ENCODE measurements at regions not wholly inside any gene's neighbourhood (a gene's known extent, or its start where the extent isn't known, plus 50 kb on each side); places are given as distances from the start of the nearest gene placed in this dataset.

DNA sequence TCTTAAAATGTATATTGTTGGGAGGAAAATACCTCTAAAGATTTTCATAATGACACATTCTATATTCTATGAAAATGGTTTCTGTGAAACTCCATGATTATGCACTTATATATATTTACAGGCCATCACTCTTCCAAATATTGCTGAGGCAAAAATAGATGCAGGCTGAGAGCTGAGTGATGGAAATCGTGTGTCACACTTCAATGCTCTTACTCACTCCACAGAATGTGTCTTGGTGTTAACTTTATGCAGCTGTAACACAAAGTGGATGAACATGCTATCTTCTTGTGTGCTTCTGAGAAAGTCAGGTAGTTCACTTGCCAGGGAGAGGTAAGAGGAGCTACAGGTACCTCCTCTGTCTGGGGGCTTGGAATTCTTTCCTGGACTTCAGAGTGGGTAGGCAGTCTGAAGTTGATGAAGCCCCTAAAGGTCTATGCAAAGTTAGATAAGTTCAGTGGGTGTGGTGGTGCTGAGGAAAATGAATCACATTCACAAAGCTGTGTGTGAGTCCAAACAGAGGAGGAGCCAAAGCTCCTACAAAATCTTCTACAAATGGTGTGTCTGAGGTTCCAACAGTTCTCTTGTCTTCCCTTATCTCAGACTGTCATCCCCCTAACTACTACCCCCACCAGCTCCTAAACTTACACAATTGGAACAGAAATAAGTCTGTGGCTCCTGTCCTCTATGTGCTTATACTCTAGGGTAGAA, 74.2 kb upstream of the ST6GAL2 start:
- Mint-ChIP-seq H3K27me3 (ENCODE audit: insufficient read depth, unreplicated experiment) (peaks cover 6% of the 10 kb centered on the region), H3K4me1 (ENCODE audit: low read depth, unreplicated experiment) (no peaks in the 10 kb centered on the region), H3K9me3 (ENCODE audit: unreplicated experiment) (no peaks in the 10 kb centered on the region), H3K36me3 (ENCODE audit: insufficient read depth, unreplicated experiment) (no peaks in the 10 kb centered on the region), H3K4me3 (ENCODE audit: unreplicated experiment) (no peak overlapping the region), H3K27ac (ENCODE audit: unreplicated experiment) (no peak overlapping the region)
- POLR2A ChIA-PET: no interaction called here
- no peak for TF ChIP-seq CTCF (IDR thresholded peaks at IDR 0.05; ENCODE audit: insufficient read depth in 1 of 2, low read depth in 1 of 2, low read length in 1 of 2, severe bottlenecking in 1 of 2, unreplicated experiment in 1 of 2)
- no TSS peak for BruUV-seq (replicated peaks)
- Histone ChIP-seq H3K9me3 (no peaks in the 10 kb centered on the region), H3K36me3 (ENCODE audit: control insufficient read depth, insufficient read depth, low read length) (no peaks in the 10 kb centered on the region), H3K4me1 (no peaks in the 10 kb centered on the region), H3K4me3 (ENCODE audit: low read depth, low read length) (no peak overlapping the region), H3K27me3 (replicated peaks; ENCODE audit: control insufficient read depth, insufficient read depth, low read length) (no peaks in the 10 kb centered on the region)
- intact Hi-C loops (cut with micrococcal nuclease; ENCODE audit: unreplicated experiment): no loop called here
- DNase-seq: no peak
- CTCF ChIA-PET: no interaction called here

DNA sequence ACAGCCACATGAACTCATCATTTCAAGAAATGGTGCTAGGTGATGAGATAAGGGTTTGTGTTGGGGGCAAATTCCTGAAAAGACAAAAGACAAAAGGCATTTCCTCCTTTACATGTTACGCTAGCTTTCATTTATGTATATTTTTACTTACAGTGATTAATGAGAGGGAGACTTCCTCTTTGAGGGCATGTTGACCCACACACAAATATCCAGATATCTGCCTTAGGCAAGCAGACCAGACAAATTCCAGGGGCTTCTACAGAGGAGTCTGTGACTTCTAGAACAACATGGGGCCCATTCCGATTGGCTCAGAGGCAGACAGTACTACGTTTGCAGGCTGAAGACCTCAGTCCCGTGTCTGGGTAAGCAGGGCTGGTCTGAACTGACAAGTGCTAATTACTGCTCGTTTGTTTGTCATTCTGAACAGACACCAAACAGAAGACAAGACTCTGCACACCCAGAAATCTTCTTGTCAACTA, 74.8 kb upstream of the ST6GAL2 start:
- no peak for TF ChIP-seq CTCF (IDR thresholded peaks at IDR 0.05; ENCODE audit: insufficient read depth in 1 of 2, low read depth in 1 of 2, low read length in 1 of 2, severe bottlenecking in 1 of 2, unreplicated experiment in 1 of 2)
- H3K36me3 ChIP-seq (ENCODE audit: control insufficient read depth, insufficient read depth, low read length): no peaks in the 10 kb centered on the region
- no peaks in the 10 kb centered on the region for H3K4me1 ChIP-seq
- no peak overlapping the region for H3K4me3 ChIP-seq (ENCODE audit: low read depth, low read length)
- Mint-ChIP-seq H3K36me3 (ENCODE audit: insufficient read depth, unreplicated experiment) (no peaks in the 10 kb centered on the region), H3K4me3 (ENCODE audit: unreplicated experiment) (no peak overlapping the region), H3K27me3 (ENCODE audit: insufficient read depth, unreplicated experiment) (peaks cover 6% of the 10 kb centered on the region), H3K9me3 (ENCODE audit: unreplicated experiment) (no peaks in the 10 kb centered on the region), H3K4me1 (ENCODE audit: low read depth, unreplicated experiment) (no peaks in the 10 kb centered on the region), H3K27ac (ENCODE audit: unreplicated experiment) (no peak overlapping the region)
- ChIA-PET POLR2A (no interaction called here), CTCF (no interaction called here)
- H3K27me3 ChIP-seq (replicated peaks; ENCODE audit: control insufficient read depth, insufficient read depth, low read length): no peaks in the 10 kb centered on the region
- DNase-seq: no peak
- intact Hi-C loops (cut with micrococcal nuclease; ENCODE audit: unreplicated experiment): no loop called here
- BruUV-seq (replicated peaks): no TSS peak
- no peaks in the 10 kb centered on the region for H3K9me3 ChIP-seq

DNA sequence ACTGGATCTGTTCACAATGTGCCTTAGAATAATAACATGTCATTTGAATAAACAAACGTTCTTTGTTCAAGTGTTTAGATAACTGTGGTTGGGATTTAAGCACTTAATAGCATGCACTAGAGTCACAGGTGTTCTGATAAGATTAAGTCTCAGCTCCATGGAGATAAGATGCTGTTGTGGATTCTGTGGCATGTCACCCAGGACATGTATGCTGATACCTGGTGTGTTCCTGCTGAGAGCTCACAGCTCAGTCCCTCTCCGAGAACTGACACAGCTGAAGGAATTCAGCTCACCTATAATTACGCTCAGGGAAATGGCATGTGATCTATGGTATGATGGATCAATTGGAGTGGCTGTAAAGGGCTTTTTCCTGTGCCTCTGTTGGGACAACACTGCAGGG, 75.4 kb upstream of the ST6GAL2 start:
- no peak for TF ChIP-seq CTCF (IDR thresholded peaks at IDR 0.05; ENCODE audit: insufficient read depth in 1 of 2, low read depth in 1 of 2, low read length in 1 of 2, severe bottlenecking in 1 of 2, unreplicated experiment in 1 of 2)
- Histone ChIP-seq H3K4me3 (ENCODE audit: low read depth, low read length) (no peak overlapping the region), H3K4me1 (no peaks in the 10 kb centered on the region), H3K27me3 (replicated peaks; ENCODE audit: control insufficient read depth, insufficient read depth, low read length) (no peaks in the 10 kb centered on the region), H3K36me3 (ENCODE audit: control insufficient read depth, insufficient read depth, low read length) (no peaks in the 10 kb centered on the region), H3K9me3 (no peaks in the 10 kb centered on the region)
- Mint-ChIP-seq H3K4me3 (ENCODE audit: unreplicated experiment) (no peak overlapping the region), H3K27me3 (ENCODE audit: insufficient read depth, unreplicated experiment) (peaks cover 6% of the 10 kb centered on the region), H3K9me3 (ENCODE audit: unreplicated experiment) (no peaks in the 10 kb centered on the region), H3K4me1 (ENCODE audit: low read depth, unreplicated experiment) (no peaks in the 10 kb centered on the region), H3K27ac (ENCODE audit: unreplicated experiment) (no peak overlapping the region), H3K36me3 (ENCODE audit: insufficient read depth, unreplicated experiment) (no peaks in the 10 kb centered on the region)
- no TSS peak for BruUV-seq (replicated peaks)
- intact Hi-C loops (cut with micrococcal nuclease; ENCODE audit: unreplicated experiment): no loop called here
- DNase-seq: no peak
- ChIA-PET CTCF (no interaction called here), POLR2A (no interaction called here)
